Lower lobe of right lung (tissue), 2 donors: ENCODE measurements at regions not wholly inside any gene's neighbourhood (a gene's known extent, or its start where the extent isn't known, plus 50 kb on each side); places are given as distances from the start of the nearest gene placed in this dataset.

Experiments used
- ATAC-seq, 2 donors: fragments of 200-7000 bp; cut with Tn5 transposase; one replicate each; pipeline ENCODE4 v1.9.1; 2020 to 2022; ENCODE audit warnings: mild to moderate bottlenecking in 2 of 2, moderate library complexity in 2 of 2
- DNase-seq: peaks from one replicate; pipeline ENCODE4 v3.0.0-alpha.2; 2020
- H3K27ac ChIP-seq: fragments of 200-600 bp; one replicate; pipeline ENCODE4 v1.8.0; 2022
- H3K27me3 ChIP-seq: fragments of 200-600 bp; one replicate; pipeline ENCODE4 v1.8.0; 2022; ENCODE audit warnings: low read depth
- H3K36me3 ChIP-seq: fragments of 200-600 bp; one replicate; pipeline ENCODE4 v1.8.0; 2022; ENCODE audit warnings: mild to moderate bottlenecking
- H3K4me1 ChIP-seq: fragments of 200-600 bp; one replicate; pipeline ENCODE4 v1.8.0; 2022
- H3K4me3 ChIP-seq: fragments of 200-600 bp; one replicate; pipeline ENCODE4 v1.8.0; 2022; ENCODE audit warnings: mild to moderate bottlenecking
- H3K9me3 ChIP-seq: fragments of 200-600 bp; one replicate; pipeline ENCODE4 v1.8.0; 2022
- intact Hi-C: fragments of 100-400 bp; cut with DNase I; formaldehyde crosslinking; loops from one replicate; pipeline ENCODE4 v1.11.0; 2022
- TF ChIP-seq, protein P1 (sequence below): fragments of 200-600 bp; IDR thresholded peaks from one replicate; pipeline ENCODE4 v1.8.0; 2022; ENCODE audit warnings: antibody characterized with exemption, mild to moderate bottlenecking
- donor health status: DM: no; HTN: yes; CAD: no; lungs with severe emphysema.

DNA sequence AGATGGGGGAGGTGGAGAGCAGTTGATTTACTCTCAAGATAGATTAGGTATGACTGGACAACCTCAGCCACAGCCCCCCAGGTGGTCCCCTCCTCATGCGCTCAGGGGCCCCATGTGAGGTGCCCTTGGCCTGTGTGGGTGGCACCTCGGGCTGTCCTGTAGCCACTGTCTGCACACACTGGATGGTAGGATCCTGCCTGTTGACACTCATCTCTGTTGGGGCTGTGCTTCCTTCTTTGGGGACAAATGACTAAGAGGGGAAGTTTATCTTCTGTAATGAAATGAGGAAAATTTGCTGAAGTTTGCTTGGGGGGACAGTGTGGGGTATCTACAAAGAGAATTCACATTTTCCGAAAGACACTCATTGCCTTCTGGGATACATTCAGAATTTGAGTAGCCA is 53.6 kb upstream of the ANTXRL start:
- ATAC-seq = no peak
- TF ChIP-seq, protein P1, sequence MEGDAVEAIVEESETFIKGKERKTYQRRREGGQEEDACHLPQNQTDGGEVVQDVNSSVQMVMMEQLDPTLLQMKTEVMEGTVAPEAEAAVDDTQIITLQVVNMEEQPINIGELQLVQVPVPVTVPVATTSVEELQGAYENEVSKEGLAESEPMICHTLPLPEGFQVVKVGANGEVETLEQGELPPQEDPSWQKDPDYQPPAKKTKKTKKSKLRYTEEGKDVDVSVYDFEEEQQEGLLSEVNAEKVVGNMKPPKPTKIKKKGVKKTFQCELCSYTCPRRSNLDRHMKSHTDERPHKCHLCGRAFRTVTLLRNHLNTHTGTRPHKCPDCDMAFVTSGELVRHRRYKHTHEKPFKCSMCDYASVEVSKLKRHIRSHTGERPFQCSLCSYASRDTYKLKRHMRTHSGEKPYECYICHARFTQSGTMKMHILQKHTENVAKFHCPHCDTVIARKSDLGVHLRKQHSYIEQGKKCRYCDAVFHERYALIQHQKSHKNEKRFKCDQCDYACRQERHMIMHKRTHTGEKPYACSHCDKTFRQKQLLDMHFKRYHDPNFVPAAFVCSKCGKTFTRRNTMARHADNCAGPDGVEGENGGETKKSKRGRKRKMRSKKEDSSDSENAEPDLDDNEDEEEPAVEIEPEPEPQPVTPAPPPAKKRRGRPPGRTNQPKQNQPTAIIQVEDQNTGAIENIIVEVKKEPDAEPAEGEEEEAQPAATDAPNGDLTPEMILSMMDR = no peak
- no peaks in the 10 kb centered on the region for H3K27me3 ChIP-seq
- H3K36me3 ChIP-seq = no peaks in the 10 kb centered on the region
- no peaks in the 10 kb centered on the region for H3K9me3 ChIP-seq
- H3K27ac ChIP-seq = no peak overlapping the region
- intact Hi-C loops = no loop called here
- no peak for DNase-seq
- peaks cover 5% of the 10 kb centered on the region for H3K4me1 ChIP-seq
- no peak overlapping the region for H3K4me3 ChIP-seq

DNA sequence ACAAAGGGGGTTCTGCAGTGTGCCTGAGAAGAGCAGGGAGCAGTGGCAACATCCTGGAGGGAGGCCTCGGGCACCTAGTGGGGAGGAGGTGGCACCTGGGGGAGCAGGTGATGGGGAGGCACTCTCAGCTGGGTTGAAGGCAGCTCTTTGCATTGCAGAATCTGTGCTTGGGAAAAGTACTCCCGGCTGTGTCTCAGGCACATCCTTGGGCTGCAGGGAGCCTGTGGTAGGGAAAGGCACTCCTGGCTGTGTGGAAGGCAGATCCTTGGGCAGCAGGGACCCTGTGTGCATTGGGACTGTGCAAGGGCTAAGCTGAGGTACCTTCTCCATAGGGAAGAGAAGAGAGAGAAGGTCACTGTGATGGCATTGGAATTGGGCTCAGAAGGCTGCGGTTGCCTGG is 52.8 kb upstream of the ANTXRL start:
- Histone ChIP-seq H3K9me3 (no peaks in the 10 kb centered on the region), H3K27me3 (no peaks in the 10 kb centered on the region), H3K36me3 (no peaks in the 10 kb centered on the region), H3K4me1 (peaks cover under 1% of the 10 kb centered on the region), H3K4me3 (no peak overlapping the region), H3K27ac (no peak overlapping the region)
- ATAC-seq (no peak), DNase-seq (no peak)
- TF ChIP-seq, protein P1 = no peak
- intact Hi-C loops = no loop called here

DNA sequence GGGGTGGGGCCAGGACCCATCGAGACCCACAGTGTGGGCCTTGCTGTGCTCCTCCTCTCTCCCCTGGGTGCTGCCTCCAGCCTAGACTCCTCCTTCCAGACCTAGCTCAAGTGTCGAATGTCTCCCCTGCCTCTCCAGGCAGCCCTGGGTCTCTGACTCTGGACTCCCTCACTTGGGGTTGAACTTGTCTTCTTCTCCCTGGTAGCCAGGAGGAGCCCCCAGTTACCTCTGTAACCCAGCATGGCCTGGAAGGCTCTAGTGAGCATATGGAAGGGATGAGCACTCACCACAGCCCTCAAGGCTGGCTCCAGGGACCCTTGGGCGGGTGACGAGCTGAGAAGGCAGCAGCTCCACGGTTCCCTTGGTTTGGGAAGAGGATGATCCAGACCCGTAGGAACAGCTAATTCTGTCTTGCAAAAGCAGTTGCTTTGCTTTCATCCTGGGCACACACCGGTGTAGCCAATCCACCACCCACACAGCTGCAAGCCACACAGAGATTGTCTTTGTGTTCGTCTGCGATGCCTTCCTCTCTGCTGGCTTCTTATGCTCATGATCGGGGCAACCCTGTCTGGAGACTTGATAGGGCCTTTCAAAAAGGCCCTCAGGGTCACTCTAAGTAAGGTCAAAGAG is 52.3 kb upstream of the ANTXRL start:
- no peak overlapping the region for H3K27ac ChIP-seq
- TF ChIP-seq, protein P1 = no peak
- DNase-seq (no peak), ATAC-seq (no peak)
- no peaks in the 10 kb centered on the region for H3K27me3 ChIP-seq
- H3K36me3 ChIP-seq = no peaks in the 10 kb centered on the region
- no peaks in the 10 kb centered on the region for H3K9me3 ChIP-seq
- intact Hi-C loops = no loop called here
- no peaks in the 10 kb centered on the region for H3K4me1 ChIP-seq
- H3K4me3 ChIP-seq = no peak overlapping the region

DNA sequence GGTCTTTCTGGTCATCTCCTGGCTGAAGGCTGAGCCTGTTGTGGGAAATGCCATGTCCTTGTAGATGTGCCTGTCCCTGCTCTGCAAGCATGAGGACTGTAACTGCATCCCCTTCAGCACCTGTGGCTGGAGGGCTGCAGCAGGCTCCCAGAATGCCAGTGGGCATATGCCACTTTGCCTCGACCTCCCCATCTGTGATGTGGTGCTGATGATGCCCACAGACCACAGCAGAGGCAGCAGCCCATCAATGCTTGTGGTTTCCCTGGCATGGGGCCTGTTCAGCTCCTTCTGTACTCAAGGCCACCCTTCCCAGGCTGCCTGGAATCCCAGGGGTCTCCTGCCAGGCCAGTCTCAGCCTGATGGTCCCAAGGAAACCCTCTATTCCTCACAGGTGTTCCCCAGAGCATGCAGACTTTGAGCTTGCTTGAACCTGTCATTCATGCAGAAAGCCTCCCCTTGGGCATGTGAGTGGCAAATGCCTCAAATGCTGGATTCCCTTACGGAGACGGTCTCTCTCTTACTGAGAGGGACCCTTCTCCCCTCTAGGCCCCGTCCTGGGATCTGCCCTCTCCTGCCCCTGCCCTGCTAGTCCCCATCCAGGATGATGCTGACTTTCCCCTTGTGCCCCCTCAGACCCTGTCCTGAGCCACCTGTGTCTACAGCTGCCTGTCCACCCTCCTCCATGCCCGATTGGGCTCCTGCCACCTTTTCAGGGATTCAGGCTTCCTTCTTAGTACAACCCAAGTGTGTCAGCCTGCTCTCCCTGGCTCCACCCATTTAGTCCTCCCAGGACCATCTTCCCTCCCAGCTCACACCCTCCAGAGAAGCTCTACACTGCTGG is 50.9 kb upstream of the ANTXRL start:
- H3K36me3 ChIP-seq = no peaks in the 10 kb centered on the region
- DNase-seq (no peak), ATAC-seq (peak in 1 of 2 donors; percentile 22)
- H3K27me3 ChIP-seq = no peaks in the 10 kb centered on the region
- no peak overlapping the region for H3K4me3 ChIP-seq
- TF ChIP-seq, protein P1 = no peak
- no peaks in the 10 kb centered on the region for H3K4me1 ChIP-seq
- intact Hi-C loops = no loop called here
- no peak overlapping the region for H3K27ac ChIP-seq
- H3K9me3 ChIP-seq = no peaks in the 10 kb centered on the region

DNA sequence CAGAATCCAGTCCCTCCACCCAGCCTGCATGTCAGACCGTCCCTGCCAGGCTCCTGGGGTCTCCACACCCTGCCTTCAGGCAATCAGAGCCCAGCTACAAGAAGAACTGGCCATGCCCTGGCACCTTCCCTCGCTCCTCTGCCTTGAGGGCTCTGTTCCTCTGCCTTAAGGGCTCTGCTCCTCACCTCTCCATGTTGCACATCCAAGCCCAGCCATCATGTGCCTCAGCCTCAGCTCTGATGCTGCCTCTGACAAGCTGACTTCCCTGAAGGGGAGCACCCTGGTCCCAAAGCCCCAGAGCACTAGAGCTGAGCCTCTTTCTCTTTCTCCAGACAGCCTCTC is 50.3 kb upstream of the ANTXRL start:
- H3K27me3 ChIP-seq = no peaks in the 10 kb centered on the region
- H3K4me3 ChIP-seq = no peak overlapping the region
- H3K36me3 ChIP-seq = no peaks in the 10 kb centered on the region
- H3K4me1 ChIP-seq = no peaks in the 10 kb centered on the region
- H3K9me3 ChIP-seq = no peaks in the 10 kb centered on the region
- DNase-seq (no peak), ATAC-seq (no peak)
- TF ChIP-seq, protein P1 = no peak
- intact Hi-C loops = no loop called here
- H3K27ac ChIP-seq = no peak overlapping the region
